HCT116 (cell line): ENCODE measurements at regions not wholly inside any gene's neighbourhood (a gene's known extent, or its start where the extent isn't known, plus 50 kb on each side); places are given as distances from the start of the nearest gene placed in this dataset.

Experiments
- ATAC-seq: fragments of 200-7000 bp; cut with Tn5 transposase; 2 replicates; pipeline ENCODE4 v1.9.1; 2020; ENCODE audit warnings: mild to moderate bottlenecking, moderate library complexity
- BruUV-seq: library from RNA; stranded (reverse); fragments of 400-500 nt; replicated peaks from 2 replicates; lab custom pipeline; 2021; lab: Mats Ljungman, UMichigan
- CTCF ChIA-PET: fragments of 300-600 bp; sonication (Branson Sonifier 250); formaldehyde crosslinking; loops from one replicate; lab custom pipeline; 2021; ENCODE audit warnings: antibody characterized with exemption; lab: Charles Lee
- POLR2A ChIA-PET: fragments of 300-600, 350-600 bp; sonication (Branson Sonifier 250); formaldehyde crosslinking; loops from one replicate; lab custom pipeline; 2021; ENCODE audit warnings: antibody characterized with exemption; lab: Charles Lee
- RAD21 ChIA-PET, 2 experiments: fragments of 300-600 bp; sonication (Branson Sonifier 250); formaldehyde crosslinking; loops; one replicate each; lab custom pipeline; 2023; ENCODE audit warnings: low total read pairs in 2 of 2; ENCODE audit not compliant: uncharacterized antibody in 2 of 2, unreplicated experiment in 2 of 2, low non-redundant PET in 1 of 2; lab: Charles Lee
- DNase-seq: peaks from one replicate; pipeline ENCODE4 v3.0.0-alpha.2; 2010; ENCODE audit warnings: low read depth, low spot score
- H2AFZ ChIP-seq: fragments of 200-600 bp; shearing (Covaris generic), sonication (generic); 2 replicates; pipeline ENCODE4 v1.6.1; 2017; ENCODE audit warnings: low read depth, mixed run types, mixed read lengths, antibody characterized with exemption, low read length; ENCODE audit not compliant: poor library complexity, severe bottlenecking
- H3K27ac ChIP-seq: 2 replicates; pipeline ENCODE4 v1.5.1; 2012; ENCODE audit warnings: low read depth, low read length
- H3K27me3 ChIP-seq: fragments of 200-600 bp; sonication (generic); 2 replicates; pipeline ENCODE4 v1.6.1; 2016; ENCODE audit warnings: mixed run types, low read length, mixed read lengths; ENCODE audit not compliant: insufficient read depth
- H3K36me3 ChIP-seq, 2 experiments: fragments of 200-500 bp in 1 of 2; fragments of 200-600 bp in 1 of 2; sonication (Bioruptor generic) in 1 of 2; sonication (generic) in 1 of 2; 2 replicates each; pipeline versions ENCODE4 v1.5.1 to v1.6.1; 2014 to 2016; ENCODE audit warnings: low read length in 2 of 2, inconsistent platforms in 1 of 2, mixed read lengths in 1 of 2, mixed run types in 1 of 2; ENCODE audit not compliant: insufficient read depth in 2 of 2, control insufficient read depth in 1 of 2
- H3K4me1 ChIP-seq, 2 experiments: fragments of 200-600 bp in 1 of 2; sonication (generic) in 1 of 2; 2 replicates each; pipeline versions ENCODE4 v1.5.1 to v1.6.1; 2012 to 2017; ENCODE audit warnings: low read length in 2 of 2, inconsistent platforms in 1 of 2, mild to moderate bottlenecking in 1 of 2, mixed read lengths in 1 of 2, mixed run types in 1 of 2, moderate library complexity in 1 of 2; ENCODE audit not compliant: insufficient read depth in 2 of 2, control insufficient read depth in 1 of 2
- H3K4me2 ChIP-seq: fragments of 200-600 bp; sonication (generic); 2 replicates; pipeline ENCODE4 v1.6.1; 2017; ENCODE audit warnings: mixed run types, low read length, mixed read lengths
- H3K4me3 ChIP-seq, 2 experiments: fragments of 200-600 bp in 1 of 2; sonication (generic) in 1 of 2; replicated peaks in 1 of 2; 2 replicates each; pipeline ENCODE4 v1.5.1; 2011 to 2016; ENCODE audit warnings: low read length in 2 of 2, control low read depth in 1 of 2, low read depth in 1 of 2, mild to moderate bottlenecking in 1 of 2, mixed read lengths in 1 of 2, mixed run types in 1 of 2
- H3K79me2 ChIP-seq: fragments of 200-600 bp; sonication (generic); 2 replicates; pipeline ENCODE4 v1.6.1; 2017; ENCODE audit warnings: mild to moderate bottlenecking, mixed run types, low read length, moderate library complexity, mixed read lengths; ENCODE audit not compliant: insufficient read depth
- H3K9ac ChIP-seq: fragments of 200-600 bp; sonication (generic); 2 replicates; pipeline ENCODE4 v1.6.1; 2016; ENCODE audit warnings: low read length, mixed read lengths
- H3K9me2 ChIP-seq: fragments of 200-600 bp; sonication (generic), shearing (Covaris generic); 2 replicates; pipeline ENCODE4 v1.6.1; 2017; ENCODE audit warnings: mixed run types, mild to moderate bottlenecking, moderate library complexity; ENCODE audit not compliant: insufficient read depth
- H3K9me3 ChIP-seq, 2 experiments: fragments of 200-500 bp in 1 of 2; fragments of 200-600 bp in 1 of 2; sonication (Bioruptor generic) in 1 of 2; sonication (generic) in 1 of 2; 2 replicates each; pipeline ENCODE4 v1.6.1; 2014 to 2017; ENCODE audit warnings: low read length in 2 of 2, mixed read lengths in 2 of 2, inconsistent platforms in 1 of 2, low read depth in 1 of 2, mild to moderate bottlenecking in 1 of 2, mixed run types in 1 of 2, moderate library complexity in 1 of 2; ENCODE audit not compliant: control insufficient read depth in 1 of 2, insufficient read depth in 1 of 2
- H4K20me1 ChIP-seq: fragments of 200-600 bp; sonication (generic), shearing (Covaris generic); 2 replicates; pipeline ENCODE4 v1.6.1; 2017; ENCODE audit warnings: mixed run types, mild to moderate bottlenecking, moderate library complexity; ENCODE audit not compliant: insufficient read depth
- CTCF ChIP-seq, 3 experiments: fragments of 200-600 bp in 1 of 3; sonication (generic) in 1 of 3; IDR thresholded peaks in 2 of 3; conservative IDR thresholded peaks in 1 of 3; 2 replicates each; pipeline ENCODE4 v1.5.1; 2012 to 2017; ENCODE audit warnings: low read depth in 2 of 3, low read length in 2 of 3, antibody characterized with exemption in 1 of 3, borderline replicate concordance in 1 of 3, control low read depth in 1 of 3, mild to moderate bottlenecking in 1 of 3, mixed read lengths in 1 of 3, mixed run types in 1 of 3, moderate library complexity in 1 of 3; ENCODE audit not compliant: insufficient read depth in 1 of 3
- EGR1 ChIP-seq: IDR thresholded peaks from 2 replicates; pipeline ENCODE4 v1.6.1; 2012; ENCODE audit warnings: low read depth
- ELF1 ChIP-seq: IDR thresholded peaks from 2 replicates; pipeline ENCODE4 v1.6.1; 2012; ENCODE audit warnings: low read depth, borderline replicate concordance
- EZH2 ChIP-seq: fragments of 200-600 bp; sonication (generic); IDR thresholded peaks from 2 replicates; pipeline ENCODE4 v1.6.1; 2017; ENCODE audit warnings: antibody characterized with exemption, mixed run types
- EZH2phosphoT487 ChIP-seq: fragments of 200-600 bp; IDR thresholded peaks from 2 replicates; pipeline ENCODE4 v1.6.1; 2018; ENCODE audit warnings: antibody characterized with exemption, borderline replicate concordance
- FOSL1 ChIP-seq: IDR thresholded peaks from 2 replicates; pipeline ENCODE4 v1.6.1; 2012; ENCODE audit warnings: low read depth
- JUND ChIP-seq: IDR thresholded peaks from 2 replicates; pipeline ENCODE4 v1.6.1; 2012
- MAX ChIP-seq: IDR thresholded peaks from 2 replicates; pipeline ENCODE4 v1.6.1; 2012
- POLR2A ChIP-seq: IDR thresholded peaks from 2 replicates; pipeline ENCODE4 v1.7.0; 2011; ENCODE audit warnings: borderline replicate concordance; ENCODE audit not compliant: insufficient read depth, insufficient read length; ENCODE audit errors: extremely low read depth
- POLR2AphosphoS5 ChIP-seq: IDR thresholded peaks from 2 replicates; pipeline ENCODE4 v1.6.1; 2011; ENCODE audit warnings: mild to moderate bottlenecking, low read depth, low read length, moderate library complexity
- RAD21 ChIP-seq: IDR thresholded peaks from 2 replicates; pipeline ENCODE4 v1.6.1; 2012; ENCODE audit warnings: low read depth, mild to moderate bottlenecking
- REST ChIP-seq: IDR thresholded peaks from 2 replicates; pipeline ENCODE4 v1.6.1; 2012; ENCODE audit warnings: low read depth
- SP1 ChIP-seq: IDR thresholded peaks from 2 replicates; pipeline ENCODE4 v1.6.1; 2012; ENCODE audit warnings: low read depth
- SRF ChIP-seq: IDR thresholded peaks from 2 replicates; pipeline ENCODE4 v1.6.1; 2012; ENCODE audit warnings: low read depth
- YY1 ChIP-seq: IDR thresholded peaks from 2 replicates; pipeline ENCODE4 v1.6.1; 2011; ENCODE audit warnings: low read length, low read depth, moderate library complexity, mild to moderate bottlenecking; ENCODE audit not compliant: insufficient replicate concordance; ENCODE audit errors: extremely low read depth
- ZNF274 ChIP-seq: fragments of 200-500 bp; sonication (Bioruptor generic); IDR thresholded peaks from 2 replicates; pipeline ENCODE4 v1.6.1; 2014; ENCODE audit warnings: mild to moderate bottlenecking, low read depth, low read length, inconsistent platforms
- intact Hi-C: fragments of 100-400 bp; cut with micrococcal nuclease; formaldehyde crosslinking; loops from 2 replicates; pipeline ENCODE4 v1.10.0; 2022

- Histone ChIP-seq H3K4me3 (no peak overlapping the region), H3K79me2 (no peaks in the 10 kb centered on the region), H3K4me2 (no peak overlapping the region)
- BruUV-seq: no TSS peak
- intact Hi-C loops: no loop called here
- TF ChIP-seq SP1: no peak
- TF ChIP-seq SRF: no peak
- no peak for TF ChIP-seq YY1
- no peak for TF ChIP-seq POLR2A
- TF ChIP-seq POLR2AphosphoS5: no peak
- no peak for TF ChIP-seq EZH2phosphoT487
- TF ChIP-seq RAD21: no peak
- no peak for TF ChIP-seq MAX
- TF ChIP-seq ELF1: no peak
- no peak for TF ChIP-seq FOSL1
- no peak for TF ChIP-seq REST
- TF ChIP-seq CTCF (IDR thresholded peaks at IDR 0.05 in 2 of 3, conservative IDR thresholded peaks at IDR 0.05 in 1 of 3; ENCODE audit: borderline replicate concordance in 1 of 3, insufficient read depth in 1 of 3, low read depth in 2 of 3, low read length in 2 of 3): no peak
- TF ChIP-seq ZNF274: no peak
- TF ChIP-seq EGR1: no peak
- no peak for TF ChIP-seq JUND
- no peak for TF ChIP-seq EZH2
- TF ChIP-seq, all 23 proteins: peak for 0
- Histone ChIP-seq H3K9me3 (no peaks in the 10 kb centered on the region), H3K9ac (no peak overlapping the region), H3K27me3 (no peaks in the 10 kb centered on the region), H3K9me2 (no peaks in the 10 kb centered on the region), H3K36me3 (no peaks in the 10 kb centered on the region), H3K4me1 (no peaks in the 10 kb centered on the region), H2AFZ (no peak overlapping the region), H3K27ac (no peak overlapping the region), H4K20me1 (no peaks in the 10 kb centered on the region)
- POLR2A ChIA-PET: no interaction called here
- CTCF ChIA-PET: no interaction called here
- no peak for DNase-seq
- ATAC-seq: no peak
- RAD21 ChIA-PET: no interaction called here
Measured at GRCh38 chr7:40972426-40972825, 730.5 kb downstream of the INHBA start.
